ENCODE measurements at regions not wholly inside any gene's neighbourhood (a gene's known extent, or its start where the extent isn't known, plus 50 kb on each side); places are given as distances from the start of the nearest gene placed in this dataset.

- Histone ChIP-seq H3K27me3 (ENCODE audit: control insufficient read depth, insufficient read depth, low read length) (no peaks in the 10 kb centered on the region), H3K4me1 (ENCODE audit: control insufficient read depth, insufficient read depth, low read length) (no peaks in the 10 kb centered on the region), H3K9me3 (ENCODE audit: control insufficient read depth, insufficient read depth, low read length) (no peaks in the 10 kb centered on the region), H3K36me3 (ENCODE audit: control insufficient read depth, insufficient read depth, low read length) (no peaks in the 10 kb centered on the region), H3K27ac (ENCODE audit: low read length) (no peak overlapping the region), H3K4me3 (ENCODE audit: low read length) (no peak overlapping the region)
- no peak overlapping the region for H3K27ac Mint-ChIP-seq
- peaks cover 0 to 10% of the 10 kb centered on the region in 2 donors for H3K27me3 Mint-ChIP-seq (ENCODE audit: low read depth in 2 of 2)
- no peak overlapping the region for H3K4me3 Mint-ChIP-seq
- H3K36me3 Mint-ChIP-seq, result no peaks in the 10 kb centered on the region
- peaks cover 0 to under 1% of the 10 kb centered on the region in 2 donors for H3K9me3 Mint-ChIP-seq
- ATAC-seq (no peak), DNase-seq (no peak)
- intact Hi-C loops (cut with micrococcal nuclease), result no loop called here
- no peak for TF ChIP-seq CTCF (IDR thresholded peaks at IDR 0.05)
- WGBS (ENCODE audit: insufficient coverage), result 92% methylated on average over 2 of the region's 3 CpGs
- no peaks in the 10 kb centered on the region for H3K4me1 Mint-ChIP-seq
These were observed 88.4 kb upstream of the SPANXB1 start for GRCh38 chrX:140913802-140914501.

DNA sequence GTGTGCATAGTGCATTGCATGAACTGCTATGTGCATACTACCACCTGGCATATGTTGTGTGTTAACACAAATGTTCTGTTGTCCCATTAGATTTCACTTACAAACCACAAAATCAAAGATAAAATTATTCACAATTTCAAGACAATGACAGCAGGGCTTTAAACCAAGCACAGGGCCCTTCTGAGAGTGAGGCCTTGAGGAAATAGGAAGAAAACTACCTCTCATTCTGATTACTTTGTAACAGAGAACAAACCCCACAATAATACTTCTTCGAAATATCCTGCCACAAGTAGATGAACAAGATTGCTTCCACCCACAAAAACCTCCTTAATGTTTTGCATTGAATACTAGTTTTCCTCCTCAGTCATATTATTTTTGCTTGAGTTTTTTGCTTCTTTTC lies 85.5 kb upstream of the SPANXB1 start:
- ATAC-seq, result no peak

DNA sequence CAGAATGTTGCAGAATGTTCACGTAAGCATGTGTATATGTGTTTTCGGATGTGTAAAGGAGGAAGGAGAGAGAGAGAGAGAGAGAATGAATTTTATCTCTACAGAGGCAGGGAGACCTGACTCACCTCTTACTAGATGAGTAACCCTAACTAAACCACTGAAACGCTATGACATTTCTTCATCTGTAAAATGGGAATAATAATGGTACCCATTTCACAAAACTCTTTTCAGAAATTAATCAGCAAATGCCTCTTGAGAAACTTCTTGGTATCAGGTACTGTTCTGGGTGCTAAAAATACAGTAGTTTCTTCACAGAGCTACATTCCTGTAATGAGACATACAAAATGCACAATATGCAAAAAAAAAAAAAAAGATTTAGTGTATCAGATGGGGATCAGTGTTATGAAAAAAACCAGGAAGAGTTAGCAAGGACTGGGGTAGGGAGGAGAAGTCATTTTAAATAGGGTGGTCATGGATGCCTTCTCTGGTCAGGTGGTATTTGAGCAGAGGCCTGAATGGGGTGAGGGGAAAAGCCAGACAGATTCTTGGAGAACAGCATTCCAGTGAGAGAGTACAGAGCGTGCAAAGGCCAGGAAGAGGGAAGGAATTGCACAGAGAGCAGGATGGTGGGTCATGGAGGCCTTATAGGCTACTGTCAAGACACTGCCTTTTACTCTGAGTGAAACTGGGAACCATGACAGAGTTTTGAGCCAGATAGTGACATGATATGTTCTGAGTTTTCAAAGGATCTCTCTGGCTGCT lies 84.9 kb upstream of the SPANXB1 start:
- intact Hi-C loops (cut with micrococcal nuclease), result no loop called here
- no peak overlapping the region for H3K27ac Mint-ChIP-seq

More for the DNA sequence above, 85.5 kb upstream of the SPANXB1 start:
- no peak for TF ChIP-seq CTCF (IDR thresholded peaks at IDR 0.05)
- no peaks in the 10 kb centered on the region for H3K36me3 Mint-ChIP-seq
- H3K27ac Mint-ChIP-seq, result no peak overlapping the region
- no peaks in the 10 kb centered on the region for H3K9me3 ChIP-seq (ENCODE audit: control insufficient read depth, insufficient read depth, low read length)
- no peak overlapping the region for H3K27ac ChIP-seq (ENCODE audit: low read length)
- H3K27me3 Mint-ChIP-seq (ENCODE audit: low read depth in 2 of 2), result peaks cover 0 to 10% of the 10 kb centered on the region in 2 donors
- no peak for DNase-seq
- no peaks in the 10 kb centered on the region for H3K9me3 Mint-ChIP-seq
- H3K4me3 ChIP-seq (ENCODE audit: low read length), result no peak overlapping the region
- H3K4me1 Mint-ChIP-seq, result no peaks in the 10 kb centered on the region
- no peaks in the 10 kb centered on the region for H3K4me1 ChIP-seq (ENCODE audit: control insufficient read depth, insufficient read depth, low read length)
- WGBS (ENCODE audit: insufficient coverage), result 50% methylated on average over 1 of the region's 1 CpG
- no peaks in the 10 kb centered on the region for H3K27me3 ChIP-seq (ENCODE audit: control insufficient read depth, insufficient read depth, low read length)
- intact Hi-C loops (cut with micrococcal nuclease), result no loop called here
- H3K4me3 Mint-ChIP-seq, result no peak overlapping the region
- no peaks in the 10 kb centered on the region for H3K36me3 ChIP-seq (ENCODE audit: control insufficient read depth, insufficient read depth, low read length)

More for the DNA sequence above, 84.9 kb upstream of the SPANXB1 start:
- Histone ChIP-seq H3K27me3 (ENCODE audit: control insufficient read depth, insufficient read depth, low read length) (no peaks in the 10 kb centered on the region), H3K27ac (ENCODE audit: low read length) (no peak overlapping the region), H3K9me3 (ENCODE audit: control insufficient read depth, insufficient read depth, low read length) (no peaks in the 10 kb centered on the region), H3K4me1 (ENCODE audit: control insufficient read depth, insufficient read depth, low read length) (no peaks in the 10 kb centered on the region), H3K36me3 (ENCODE audit: control insufficient read depth, insufficient read depth, low read length) (no peaks in the 10 kb centered on the region), H3K4me3 (ENCODE audit: low read length) (no peak overlapping the region)
- no peak for TF ChIP-seq CTCF (IDR thresholded peaks at IDR 0.05)
- peaks cover 0 to 10% of the 10 kb centered on the region in 2 donors for H3K27me3 Mint-ChIP-seq (ENCODE audit: low read depth in 2 of 2)
- H3K4me1 Mint-ChIP-seq, result no peaks in the 10 kb centered on the region
- H3K4me3 Mint-ChIP-seq, result no peak overlapping the region
- ATAC-seq (no peak), DNase-seq (no peak)
- H3K36me3 Mint-ChIP-seq, result no peaks in the 10 kb centered on the region
- no peaks in the 10 kb centered on the region for H3K9me3 Mint-ChIP-seq
- WGBS (ENCODE audit: insufficient coverage), result 100% methylated on average over 1 of the region's 4 CpGs

All from natural killer cell (primary cell).